ENCODE measurements at regions not wholly inside any gene's neighbourhood (a gene's known extent, or its start where the extent isn't known, plus 50 kb on each side); places are given as distances from the start of the nearest gene placed in this dataset.

- no peak for TF ChIP-seq EZH2 (IDR thresholded peaks at IDR 0.05; ENCODE audit: low read length, unreplicated experiment)
- peak; percentile 98 for TF ChIP-seq CTCF (conservative IDR thresholded peaks at IDR 0.05; ENCODE audit: low read depth, low read length)
- H3K79me2 ChIP-seq (ENCODE audit: low read length): no peaks in the 10 kb centered on the region
- peak; percentile 87 for DNase-seq
Observed at GRCh38 chr1:67535474-67535873, 105.3 kb upstream of the SERBP1 start.

GRCh38 chr1:67536957-67537666, 106.9 kb upstream of the SERBP1 start:
- H3K79me2 ChIP-seq (ENCODE audit: low read length): no peaks in the 10 kb centered on the region
- intact Hi-C loops (cut with micrococcal nuclease): no loop called here
- no peaks in the 10 kb centered on the region for H3K9me3 ChIP-seq (ENCODE audit: low read length)
- ChIA-PET POLR2A (ENCODE audit: unreplicated experiment) (no interaction called here), CTCF (interaction anchor here (0.6 to 1.7 kb wide), 3 partner anchors 25 to 279 kb away, joined by 3 to 12 read pairs (median 9); no protein-coding TSS in a partner anchor)
- no peaks in the 10 kb centered on the region for H3K9me2 ChIP-seq (replicated peaks; ENCODE audit: low read length)
- no peak overlapping the region for H3K4me3 ChIP-seq (ENCODE audit: low read length)
- BruUV-seq (replicated peaks): no TSS peak
- no peak overlapping the region for H3K9ac ChIP-seq (ENCODE audit: low read length)
- H3K36me3 ChIP-seq (ENCODE audit: low read depth, low read length): no peaks in the 10 kb centered on the region
- DNase-seq: no peak
- no peak overlapping the region for H3K27ac ChIP-seq (ENCODE audit: low read length)
- H3K27me3 ChIP-seq (ENCODE audit: low read length): no peaks in the 10 kb centered on the region
- no peak overlapping the region for H2AFZ ChIP-seq (ENCODE audit: low read length)
- no peaks in the 10 kb centered on the region for H4K20me1 ChIP-seq (ENCODE audit: low read length)
- peaks cover 24% of the 10 kb centered on the region for H3K4me1 ChIP-seq (ENCODE audit: insufficient read depth, low read length)
- H3K4me2 ChIP-seq (ENCODE audit: low read length): no peak overlapping the region
- no peaks in the 10 kb centered on the region for H3F3A ChIP-seq (ENCODE audit: low read length, unreplicated experiment)
- TF ChIP-seq CTCF (conservative IDR thresholded peaks at IDR 0.05; ENCODE audit: low read depth, low read length) (no peak), EZH2phosphoT487 (IDR thresholded peaks at IDR 0.05; ENCODE audit: borderline replicate concordance, low read length) (no peak), EZH2 (IDR thresholded peaks at IDR 0.05; ENCODE audit: low read length, unreplicated experiment) (no peak)
- no peak for ATAC-seq

More at GRCh38 chr1:67535474-67535873, 105.3 kb upstream of the SERBP1 start:
- peak; percentile 83 for ATAC-seq
- Histone ChIP-seq H3K9me2 (replicated peaks; ENCODE audit: low read length) (no peaks in the 10 kb centered on the region), H3K27ac (ENCODE audit: low read length) (no peak overlapping the region), H3K9ac (ENCODE audit: low read length) (no peak overlapping the region), H3K4me1 (ENCODE audit: insufficient read depth, low read length) (peaks cover 15% of the 10 kb centered on the region), H3K4me3 (ENCODE audit: low read length) (no peak overlapping the region), H3K4me2 (ENCODE audit: low read length) (no peak overlapping the region), H3F3A (ENCODE audit: low read length, unreplicated experiment) (no peaks in the 10 kb centered on the region), H2AFZ (ENCODE audit: low read length) (no peak overlapping the region), H3K27me3 (ENCODE audit: low read length) (no peaks in the 10 kb centered on the region), H3K9me3 (ENCODE audit: low read length) (no peaks in the 10 kb centered on the region), H4K20me1 (ENCODE audit: low read length) (no peaks in the 10 kb centered on the region), H3K36me3 (ENCODE audit: low read depth, low read length) (no peaks in the 10 kb centered on the region)
- no TSS peak for BruUV-seq (replicated peaks)
- ChIA-PET CTCF (interaction anchor here (0.5 to 1.9 kb wide), 7 partner anchors 9 to 569 kb away, joined by 4 to 19 read pairs (median 6); no protein-coding TSS in a partner anchor), POLR2A (ENCODE audit: unreplicated experiment) (interaction anchor here (0.7 kb wide), 1 partner anchor 149 kb away, joined by 5 read pairs; the partner anchor contains the start of gene GADD45A)
- intact Hi-C loops (cut with micrococcal nuclease): loop anchor here (1.0 to 2.0 kb wide), 3 partner anchors 21 to 225 kb away; partner anchors contain the start of gene GADD45A

GRCh38 chr1:67537667-67538018, 107.4 kb upstream of the SERBP1 start:
- no peaks in the 10 kb centered on the region for H3K27me3 ChIP-seq (ENCODE audit: low read length)
- H3K27ac ChIP-seq (ENCODE audit: low read length): no peak overlapping the region
- TF ChIP-seq EZH2phosphoT487 (IDR thresholded peaks at IDR 0.05; ENCODE audit: borderline replicate concordance, low read length) (no peak), CTCF (conservative IDR thresholded peaks at IDR 0.05; ENCODE audit: low read depth, low read length) (no peak), EZH2 (IDR thresholded peaks at IDR 0.05; ENCODE audit: low read length, unreplicated experiment) (no peak)
- H3K36me3 ChIP-seq (ENCODE audit: low read depth, low read length): no peaks in the 10 kb centered on the region
- H2AFZ ChIP-seq (ENCODE audit: low read length): no peak overlapping the region
- intact Hi-C loops (cut with micrococcal nuclease): no loop called here
- ATAC-seq: no peak
- BruUV-seq (replicated peaks): no TSS peak
- ChIA-PET POLR2A (ENCODE audit: unreplicated experiment) (interaction anchor here (0.6 kb wide), 1 partner anchor 58 kb away, joined by 7 read pairs; no protein-coding TSS in a partner anchor), CTCF (interaction anchor here (1.7 kb wide), 1 partner anchor 223 kb away, joined by 9 read pairs; no protein-coding TSS in a partner anchor)
- H4K20me1 ChIP-seq (ENCODE audit: low read length): no peaks in the 10 kb centered on the region
- no peaks in the 10 kb centered on the region for H3K9me3 ChIP-seq (ENCODE audit: low read length)
- peaks cover 24% of the 10 kb centered on the region for H3K4me1 ChIP-seq (ENCODE audit: insufficient read depth, low read length)
- no peak overlapping the region for H3K4me3 ChIP-seq (ENCODE audit: low read length)
- no peaks in the 10 kb centered on the region for H3F3A ChIP-seq (ENCODE audit: low read length, unreplicated experiment)
- no peaks in the 10 kb centered on the region for H3K79me2 ChIP-seq (ENCODE audit: low read length)
- H3K9me2 ChIP-seq (replicated peaks; ENCODE audit: low read length): no peaks in the 10 kb centered on the region
- no peak overlapping the region for H3K4me2 ChIP-seq (ENCODE audit: low read length)
- DNase-seq: no peak
- no peak overlapping the region for H3K9ac ChIP-seq (ENCODE audit: low read length)

All from PC-3 (cell line).